Spinal cord (tissue), 9 donors: ENCODE measurements at regions not wholly inside any gene's neighbourhood (a gene's known extent, or its start where the extent isn't known, plus 50 kb on each side); places are given as distances from the start of the nearest gene placed in this dataset.

Source experiments
- DNase-seq, 6 donors: peaks; one replicate each; pipeline versions ENCODE4 v3.0.0 to v3.0.0-alpha.2; 2013 to 2015; ENCODE audit warnings: low spot score in 6 of 6, low read depth in 4 of 6
- H3K27ac ChIP-seq: one replicate; pipeline ENCODE4 v1.5.1; 2013; ENCODE audit warnings: low read depth, low read length, control low read depth
- H3K27me3 ChIP-seq: one replicate; pipeline ENCODE4 v1.6.1; 2013; ENCODE audit warnings: low read length; ENCODE audit not compliant: control insufficient read depth, insufficient read depth
- H3K36me3 ChIP-seq: one replicate; pipeline ENCODE4 v1.6.1; 2013; ENCODE audit warnings: low read length; ENCODE audit not compliant: control insufficient read depth, insufficient read depth
- H3K4me1 ChIP-seq: one replicate; pipeline ENCODE4 v1.6.1; 2013; ENCODE audit warnings: low read length; ENCODE audit not compliant: control insufficient read depth, insufficient read depth
- H3K4me3 ChIP-seq: one replicate; pipeline ENCODE4 v1.5.1; 2013; ENCODE audit warnings: low read depth, low read length, control low read depth
- H3K9me3 ChIP-seq: one replicate; pipeline ENCODE4 v1.6.1; 2013; ENCODE audit warnings: low read length; ENCODE audit not compliant: control insufficient read depth, insufficient read depth
- whole genome bisulfite sequencing: methylation state at CpG from one replicate; pipeline ENCODE4 v1.1.5; 2013; ENCODE audit warnings: missing lambda C conversion rate; ENCODE audit not compliant: insufficient coverage; 5-methylcytosine and 5-hydroxymethylcytosine counted together
- donor health status: healthy.

- Histone ChIP-seq H3K4me3 (no peak overlapping the region), H3K36me3 (no peaks in the 10 kb centered on the region), H3K9me3 (no peaks in the 10 kb centered on the region), H3K27me3 (no peaks in the 10 kb centered on the region), H3K27ac (no peak overlapping the region), H3K4me1 (no peaks in the 10 kb centered on the region)
- WGBS = no CpG with 5 or more reads among the region's 1 CpG
- no peak for DNase-seq
These were observed 117.8 kb downstream of the SLC41A2 start for GRCh38 chr12:104840262-104840661.

- H3K27me3 ChIP-seq = no peaks in the 10 kb centered on the region
- no peak overlapping the region for H3K27ac ChIP-seq
- no peak for DNase-seq
- WGBS = 70% methylated on average over 2 of the region's 2 CpGs
- H3K36me3 ChIP-seq = no peaks in the 10 kb centered on the region
- H3K4me1 ChIP-seq = no peaks in the 10 kb centered on the region
- no peak overlapping the region for H3K4me3 ChIP-seq
- no peaks in the 10 kb centered on the region for H3K9me3 ChIP-seq
These were observed 122.8 kb downstream of the SLC41A2 start for GRCh38 chr12:104835317-104835716.

DNA sequence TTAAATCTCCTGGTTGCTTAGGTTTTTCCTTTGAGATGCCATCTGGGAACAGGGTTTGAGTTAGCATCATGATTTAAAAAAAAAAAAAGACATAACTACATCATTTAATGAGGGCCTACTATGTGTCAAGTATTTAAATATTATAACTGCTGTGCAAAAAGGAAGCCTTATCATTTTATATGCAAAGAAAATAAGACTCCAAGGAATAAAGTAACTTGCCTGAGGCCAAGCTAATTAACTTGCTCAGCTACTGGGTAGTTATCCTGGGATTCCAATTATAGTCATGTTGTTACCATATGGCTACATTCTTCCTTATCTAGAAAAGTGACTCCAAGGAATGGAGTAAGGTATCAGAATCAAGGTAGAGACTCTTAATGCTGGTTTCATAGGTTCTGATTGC lies 123.5 kb downstream of the SLC41A2 start:
- no peaks in the 10 kb centered on the region for H3K36me3 ChIP-seq
- peak in 1 of 6 donors; percentile 53 for DNase-seq
- H3K9me3 ChIP-seq = no peaks in the 10 kb centered on the region
- H3K4me3 ChIP-seq = no peak overlapping the region
- H3K4me1 ChIP-seq = no peaks in the 10 kb centered on the region
- H3K27me3 ChIP-seq = no peaks in the 10 kb centered on the region
- no peak overlapping the region for H3K27ac ChIP-seq

DNA sequence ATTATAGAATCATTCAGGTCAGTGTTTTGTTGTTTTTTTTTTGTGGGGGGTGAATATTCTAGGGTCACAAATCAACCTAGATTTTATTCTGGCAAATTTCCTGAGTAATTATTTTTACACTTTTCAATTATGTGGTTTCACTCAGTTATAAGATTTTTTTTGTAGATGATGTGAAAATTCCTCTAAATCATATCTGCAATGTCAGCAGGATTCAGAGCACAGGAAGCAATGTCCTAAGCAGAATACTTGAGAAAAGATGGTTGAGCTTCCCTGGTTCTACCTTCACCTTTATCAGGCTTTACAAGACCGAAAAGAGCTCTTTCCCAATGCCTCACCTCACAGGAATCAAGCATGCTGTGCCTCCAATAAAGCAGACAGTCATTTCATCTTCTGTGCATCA lies 124.3 kb downstream of the SLC41A2 start:
- Histone ChIP-seq H3K27me3 (no peaks in the 10 kb centered on the region), H3K4me3 (no peak overlapping the region), H3K36me3 (no peaks in the 10 kb centered on the region), H3K4me1 (no peaks in the 10 kb centered on the region), H3K27ac (no peak overlapping the region), H3K9me3 (no peaks in the 10 kb centered on the region)
- peak in 1 of 6 donors; percentile 26 for DNase-seq
- 80% methylated on average over 1 of the region's 1 CpG for WGBS

DNA sequence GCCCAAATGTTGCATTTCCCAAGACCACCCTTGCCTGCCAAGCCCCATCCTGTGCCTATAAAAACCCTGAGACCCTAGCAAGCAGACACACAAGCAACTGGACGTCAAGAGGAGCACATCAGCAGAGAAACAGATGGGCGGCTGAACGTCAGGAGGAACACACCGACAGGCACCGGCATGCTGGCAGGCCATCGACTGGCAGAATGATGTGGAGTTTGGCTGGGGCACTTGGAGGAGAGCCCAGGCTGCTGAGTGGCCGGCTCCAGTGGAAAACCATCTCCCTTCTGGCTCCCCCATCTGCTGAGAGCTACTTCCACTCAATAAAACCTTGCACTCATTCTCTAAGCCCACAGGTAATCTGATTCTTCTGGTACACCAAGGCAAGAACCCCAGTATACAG lies 130.1 kb downstream of the SLC41A2 start:
- DNase-seq = no peak
- 84% methylated on average over 7 of the region's 7 CpGs for WGBS

DNA sequence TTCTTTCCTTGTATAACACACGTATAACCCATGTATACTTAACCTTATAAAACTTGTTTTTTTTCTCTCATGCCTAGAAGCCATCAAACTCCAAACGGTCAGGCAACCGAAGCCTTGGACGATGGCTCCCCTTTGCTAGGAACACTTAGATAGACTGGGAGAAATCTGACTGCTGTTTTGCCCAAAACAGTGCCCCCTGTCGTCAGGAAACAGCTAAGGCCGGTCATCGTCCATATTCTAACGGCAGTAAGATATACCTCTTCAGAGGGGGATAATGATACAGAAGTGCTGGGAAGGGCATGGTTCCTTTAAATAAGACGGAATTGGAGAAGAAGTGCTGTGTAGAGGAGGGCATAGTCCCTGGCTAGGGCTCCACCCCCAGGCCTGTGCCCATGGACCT lies 130.5 kb downstream of the SLC41A2 start:
- H3K9me3 ChIP-seq = no peaks in the 10 kb centered on the region
- no peaks in the 10 kb centered on the region for H3K27me3 ChIP-seq
- H3K27ac ChIP-seq = no peak overlapping the region
- WGBS = 81% methylated on average over 8 of the region's 9 CpGs
- H3K4me1 ChIP-seq = no peaks in the 10 kb centered on the region
- peaks cover 2% of the 10 kb centered on the region for H3K36me3 ChIP-seq
- DNase-seq = no peak
- H3K4me3 ChIP-seq = no peak overlapping the region

More for the DNA sequence above, 130.1 kb downstream of the SLC41A2 start:
- H3K36me3 ChIP-seq = peaks cover 2% of the 10 kb centered on the region
- no peak overlapping the region for H3K27ac ChIP-seq
- H3K4me3 ChIP-seq = no peak overlapping the region
- H3K27me3 ChIP-seq = no peaks in the 10 kb centered on the region
- H3K4me1 ChIP-seq = no peaks in the 10 kb centered on the region
- H3K9me3 ChIP-seq = no peaks in the 10 kb centered on the region

DNA sequence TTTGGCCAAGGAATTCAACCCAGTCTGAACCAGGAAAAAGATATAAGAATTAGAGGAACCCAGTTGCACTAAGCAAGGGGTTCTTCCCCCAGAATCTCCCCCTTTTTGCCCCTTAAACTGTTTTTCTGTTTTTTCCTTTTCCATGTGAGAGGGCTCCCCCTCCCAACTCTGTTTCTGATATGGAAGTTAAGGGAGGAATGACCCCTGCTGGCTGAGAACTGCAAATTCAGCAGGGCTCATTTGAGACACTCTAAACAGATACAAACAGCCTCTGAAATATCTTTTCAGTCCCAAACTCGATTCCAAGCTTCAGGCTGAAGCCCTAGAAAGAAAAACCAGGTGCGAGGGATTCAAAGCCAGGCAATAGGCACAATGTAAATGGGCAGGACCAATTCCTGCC lies 132.7 kb downstream of the SLC41A2 start:
- Histone ChIP-seq H3K27ac (no peak overlapping the region), H3K9me3 (no peaks in the 10 kb centered on the region), H3K4me3 (no peak overlapping the region), H3K27me3 (no peaks in the 10 kb centered on the region), H3K4me1 (no peaks in the 10 kb centered on the region), H3K36me3 (peaks cover 2% of the 10 kb centered on the region)
- WGBS = 78% methylated on average over 1 of the region's 2 CpGs
- DNase-seq = no peak

DNA sequence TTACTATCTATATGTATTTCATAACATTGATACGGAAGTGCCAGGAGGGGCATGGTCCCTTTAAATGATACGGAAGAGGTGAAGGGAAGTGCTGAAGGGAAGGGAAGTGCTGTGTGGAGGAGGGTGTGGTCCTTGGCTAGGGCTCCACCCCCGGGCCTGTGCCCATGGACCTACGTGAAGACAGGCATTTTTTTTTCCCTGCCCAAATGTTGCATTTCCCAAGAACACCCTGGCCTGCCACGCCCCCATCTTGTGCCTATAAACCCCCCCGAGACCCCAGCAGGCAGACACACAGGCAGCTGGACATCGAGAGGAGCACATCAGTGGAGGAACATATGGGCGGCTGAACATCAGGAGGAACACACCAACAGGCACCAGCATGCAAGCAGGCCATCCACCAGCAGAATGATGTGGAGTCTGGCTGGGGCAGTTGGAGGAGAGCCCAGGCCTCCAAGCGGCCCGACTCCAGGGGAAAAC lies 134.1 kb downstream of the SLC41A2 start:
- Histone ChIP-seq H3K36me3 (peaks cover 2% of the 10 kb centered on the region), H3K4me1 (no peaks in the 10 kb centered on the region), H3K27ac (no peak overlapping the region), H3K9me3 (peaks cover 4% of the 10 kb centered on the region), H3K27me3 (no peaks in the 10 kb centered on the region), H3K4me3 (no peak overlapping the region)
- WGBS = 82% methylated on average over 7 of the region's 10 CpGs
- peak in 1 of 6 donors; percentile 62 for DNase-seq

DNA sequence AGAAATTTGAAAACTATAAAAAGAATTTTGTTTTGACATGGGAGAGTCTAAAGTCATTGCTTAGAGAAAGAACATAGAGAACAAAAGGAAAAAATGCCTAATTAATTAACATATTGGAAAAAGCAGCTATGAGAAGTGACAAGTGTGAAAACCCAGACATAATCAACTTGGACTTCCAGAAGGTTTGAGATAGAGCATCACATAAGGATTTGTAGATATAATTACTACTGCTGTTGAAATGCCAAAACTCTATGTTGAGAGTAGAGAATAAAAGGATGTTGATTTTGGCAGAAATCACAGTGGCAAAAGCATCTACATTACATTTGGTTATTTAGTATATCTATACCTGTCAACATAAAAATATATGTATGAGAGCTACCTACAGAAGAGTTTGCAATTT lies 135.1 kb downstream of the SLC41A2 start:
- Histone ChIP-seq H3K27ac (no peak overlapping the region), H3K4me1 (no peaks in the 10 kb centered on the region), H3K9me3 (peaks cover 4% of the 10 kb centered on the region), H3K4me3 (no peak overlapping the region), H3K27me3 (no peaks in the 10 kb centered on the region), H3K36me3 (peaks cover 2% of the 10 kb centered on the region)
- DNase-seq = peak in 1 of 6 donors; percentile 65

DNA sequence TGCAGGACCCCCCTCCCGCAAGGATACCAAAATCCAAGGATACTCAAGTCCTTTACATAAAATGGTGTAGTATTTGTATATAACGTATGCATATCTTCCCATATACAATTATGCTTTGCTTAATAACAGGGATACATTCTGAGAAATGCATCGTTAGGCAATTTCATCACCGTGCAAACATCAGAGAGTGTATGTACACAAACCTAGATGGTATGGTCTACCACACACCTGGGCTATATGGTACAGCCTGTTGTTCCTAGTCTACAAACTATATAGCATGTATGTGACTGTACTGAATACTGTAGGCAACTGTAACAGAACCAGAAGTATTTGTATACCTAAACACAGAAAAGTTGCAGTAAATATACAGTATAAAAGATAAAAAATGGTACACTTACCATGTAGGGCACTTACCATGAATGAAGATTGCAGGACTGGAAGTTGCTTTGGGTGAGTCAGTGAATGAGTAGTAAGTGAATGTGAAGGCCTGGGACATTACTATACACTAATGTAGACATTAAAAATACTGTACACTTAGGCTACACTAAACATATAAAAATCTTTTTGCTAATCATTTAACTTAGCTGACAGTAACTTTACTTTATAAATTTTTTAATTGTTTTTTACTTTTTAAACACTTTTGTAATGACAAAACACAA lies 141.1 kb downstream of the SLC41A2 start:
- peaks cover 4% of the 10 kb centered on the region for H3K9me3 ChIP-seq
- H3K4me3 ChIP-seq = no peak overlapping the region
- no peak overlapping the region for H3K27ac ChIP-seq
- H3K36me3 ChIP-seq = no peaks in the 10 kb centered on the region
- no peaks in the 10 kb centered on the region for H3K4me1 ChIP-seq
- H3K27me3 ChIP-seq = no peaks in the 10 kb centered on the region
- WGBS = no CpG with 5 or more reads among the region's 4 CpGs
- no peak for DNase-seq
